HEK293T (cell line): ENCODE measurements at regions not wholly inside any gene's neighbourhood (a gene's known extent, or its start where the extent isn't known, plus 50 kb on each side); places are given as distances from the start of the nearest gene placed in this dataset.
"Not testable (repeated sequence)": the region's sequence is repeated elsewhere in the genome, so short reads cannot be mapped to it uniquely, and the experiment has no call there.

Source experiments
- CTCF ChIA-PET: fragments of 350-600 bp; formaldehyde crosslinking; extraction: SDS; loops from one replicate; lab custom pipeline; 2021; ENCODE audit warnings: antibody characterized with exemption, inconsistent platforms; lab: Yijun Ruan, JAX
- POLR2A ChIA-PET: fragments of 350-600 bp; formaldehyde crosslinking; extraction: SDS; loops from one replicate; lab custom pipeline; 2020; ENCODE audit warnings: antibody characterized with exemption, inconsistent platforms; lab: Yijun Ruan, JAX
- DNase-seq: peaks from one replicate; pipeline ENCODE4 v3.0.0; 2012; ENCODE audit warnings: mixed read lengths; ENCODE audit errors: extremely low spot score
- ARNT ChIP-seq: fragments of 450-650 bp; IDR thresholded peaks from 2 replicates; pipeline ENCODE4 v1.6.1; 2017; ENCODE audit warnings: mild to moderate bottlenecking
- BHLHE40 ChIP-seq: fragments of 450-650 bp; IDR thresholded peaks from 2 replicates; pipeline ENCODE4 v1.6.1; 2016; ENCODE audit warnings: mild to moderate bottlenecking, moderate library complexity, borderline replicate concordance
- CTBP1 ChIP-seq: fragments of 450-650 bp; IDR thresholded peaks from 2 replicates; pipeline ENCODE4 v1.6.1; 2016; ENCODE audit warnings: borderline replicate concordance
- ELF4 ChIP-seq: fragments of 450-650 bp; IDR thresholded peaks from 2 replicates; pipeline ENCODE4 v1.6.1; 2017; ENCODE audit warnings: antibody characterized with exemption
- FOXA1 ChIP-seq: fragments of 450-650 bp; IDR thresholded peaks from 2 replicates; pipeline ENCODE4 v1.6.1; 2016; ENCODE audit warnings: mild to moderate bottlenecking
- FOXK2 ChIP-seq: fragments of 450-650 bp; IDR thresholded peaks from 2 replicates; pipeline ENCODE4 v1.6.1; 2016; ENCODE audit warnings: mild to moderate bottlenecking
- FOXM1 ChIP-seq: fragments of 450-650 bp; IDR thresholded peaks from 2 replicates; pipeline ENCODE4 v1.6.1; 2017; ENCODE audit warnings: mild to moderate bottlenecking, borderline replicate concordance
- HDGF ChIP-seq: fragments of 450-650 bp; IDR thresholded peaks from 2 replicates; pipeline ENCODE4 v1.6.1; 2017; ENCODE audit warnings: antibody characterized with exemption, borderline replicate concordance
- L3MBTL2 ChIP-seq: fragments of 450-650 bp; conservative IDR thresholded peaks from 2 replicates; pipeline ENCODE4 v1.6.1; 2016; ENCODE audit warnings: mild to moderate bottlenecking
- LEF1 ChIP-seq: fragments of 450-650 bp; IDR thresholded peaks from 2 replicates; pipeline ENCODE4 v1.6.1; 2017; ENCODE audit warnings: mild to moderate bottlenecking, borderline replicate concordance
- NFRKB ChIP-seq: fragments of 450-650 bp; IDR thresholded peaks from 2 replicates; pipeline ENCODE4 v1.6.1; 2016; ENCODE audit warnings: mild to moderate bottlenecking, moderate library complexity
- SP1 ChIP-seq: fragments of 450-650 bp; IDR thresholded peaks from 2 replicates; pipeline ENCODE4 v1.6.1; 2017
- SUZ12 ChIP-seq: fragments of 450-650 bp; IDR thresholded peaks from 2 replicates; pipeline ENCODE4 v1.6.1; 2016; ENCODE audit warnings: mild to moderate bottlenecking
- TARDBP ChIP-seq: fragments of 450-650 bp; IDR thresholded peaks from 2 replicates; pipeline ENCODE4 v1.6.1; 2016
- ZNF384 ChIP-seq: fragments of 450-650 bp; IDR thresholded peaks from 2 replicates; pipeline ENCODE4 v1.6.1; 2016
- TF ChIP-seq, protein P1 (sequence below): fragments of 450-650 bp; IDR thresholded peaks from 2 replicates; pipeline ENCODE4 v1.6.1; 2016

DNA sequence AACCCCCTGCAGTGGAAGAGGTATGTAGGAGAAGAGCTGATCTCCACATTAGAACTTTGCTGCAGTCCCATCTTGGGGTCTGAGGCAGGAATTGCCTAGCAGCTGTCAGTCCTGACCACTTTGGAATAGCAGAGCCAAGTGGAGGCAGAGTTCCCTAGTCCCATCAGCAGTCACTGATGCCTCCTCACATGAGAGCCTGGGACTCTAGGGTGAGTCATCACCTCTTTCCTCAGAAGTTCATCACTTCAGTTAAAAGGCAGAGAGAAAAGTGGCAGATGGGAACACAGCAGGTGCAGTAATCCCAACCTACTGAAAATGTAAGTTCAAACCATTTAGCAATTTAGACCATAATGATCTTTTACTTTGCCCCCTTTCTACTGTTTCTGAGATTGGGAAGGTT lies 73.9 kb upstream of the MED14 start:
- CTCF ChIA-PET: no interaction called here
- TF ChIP-seq FOXK2: no peak
- no peak for TF ChIP-seq ZNF384
- TF ChIP-seq CTBP1: no peak
- no peak for TF ChIP-seq HDGF
- no peak for TF ChIP-seq BHLHE40
- TF ChIP-seq SP1: no peak
- TF ChIP-seq L3MBTL2: no peak
- no peak for TF ChIP-seq ELF4
- no peak for TF ChIP-seq FOXA1
- TF ChIP-seq, protein P1, sequence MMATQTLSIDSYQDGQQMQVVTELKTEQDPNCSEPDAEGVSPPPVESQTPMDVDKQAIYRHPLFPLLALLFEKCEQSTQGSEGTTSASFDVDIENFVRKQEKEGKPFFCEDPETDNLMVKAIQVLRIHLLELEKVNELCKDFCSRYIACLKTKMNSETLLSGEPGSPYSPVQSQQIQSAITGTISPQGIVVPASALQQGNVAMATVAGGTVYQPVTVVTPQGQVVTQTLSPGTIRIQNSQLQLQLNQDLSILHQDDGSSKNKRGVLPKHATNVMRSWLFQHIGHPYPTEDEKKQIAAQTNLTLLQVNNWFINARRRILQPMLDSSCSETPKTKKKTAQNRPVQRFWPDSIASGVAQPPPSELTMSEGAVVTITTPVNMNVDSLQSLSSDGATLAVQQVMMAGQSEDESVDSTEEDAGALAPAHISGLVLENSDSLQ: no peak
- no peak for TF ChIP-seq ARNT
- no peak for TF ChIP-seq LEF1
- TF ChIP-seq FOXM1: no peak
- no peak for TF ChIP-seq NFRKB
- no peak for TF ChIP-seq SUZ12
- TF ChIP-seq TARDBP: no peak
- POLR2A ChIA-PET: no interaction called here
- DNase-seq: no peak

GRCh38 chrX:40815045-40815444 lies 79.7 kb upstream of the MED14 start:
- CTCF ChIA-PET, POLR2A ChIA-PET, DNase-seq: not testable (repeated sequence)

DNA sequence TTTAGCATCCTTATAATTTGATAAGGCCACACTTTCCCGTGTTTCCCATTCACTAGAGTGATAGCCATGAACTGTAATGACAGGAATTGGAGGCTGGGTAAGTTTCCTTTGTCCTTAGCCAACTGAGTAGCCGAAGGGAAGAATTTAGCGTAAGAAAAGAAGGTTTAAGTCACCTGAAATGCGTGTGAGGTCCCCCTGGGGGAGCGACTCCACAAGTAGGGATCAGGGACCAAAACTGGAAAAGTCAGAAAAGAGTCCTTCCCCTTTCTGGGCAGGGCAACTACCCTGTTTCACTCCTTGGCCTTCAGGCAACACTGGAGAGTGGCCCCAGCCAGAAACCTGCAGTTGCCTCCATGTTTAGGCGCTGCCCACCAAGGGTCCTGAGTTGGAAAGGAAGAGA lies 81.6 kb upstream of the MED14 start:
- ChIA-PET POLR2A (no interaction called here), CTCF (no interaction called here)
- no peak for TF ChIP-seq SUZ12
- no peak for TF ChIP-seq ELF4
- TF ChIP-seq LEF1: no peak
- TF ChIP-seq, protein P1: no peak
- TF ChIP-seq ZNF384: no peak
- TF ChIP-seq BHLHE40: no peak
- TF ChIP-seq CTBP1: no peak
- TF ChIP-seq ARNT: no peak
- no peak for TF ChIP-seq NFRKB
- no peak for TF ChIP-seq FOXA1
- DNase-seq: no peak

GRCh38 chrX:40818236-40818635 lies 82.9 kb upstream of the MED14 start:
- TF ChIP-seq FOXA1: no peak
- ChIA-PET CTCF (no interaction called here), POLR2A (no interaction called here)
- no peak for DNase-seq

DNA sequence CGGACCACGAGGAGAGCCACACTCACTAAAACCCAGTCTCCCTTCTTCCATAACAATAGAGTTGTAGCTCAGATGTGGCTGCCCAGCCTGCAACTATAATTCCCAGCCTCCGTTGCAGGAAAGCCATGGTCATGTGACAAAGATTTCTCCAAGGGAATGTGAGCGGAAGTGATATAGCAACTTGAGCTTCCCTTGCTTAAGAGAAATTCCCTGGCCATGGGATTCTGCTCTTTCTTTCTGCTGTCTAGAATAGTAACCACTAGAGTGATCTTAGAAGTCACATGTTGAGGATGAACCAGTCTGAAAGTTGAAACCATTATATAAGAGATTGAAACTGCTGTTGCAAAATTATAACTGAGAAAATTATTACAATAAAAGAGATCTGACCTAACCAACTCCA lies 86.4 kb upstream of the MED14 start:
- POLR2A ChIA-PET: no interaction called here
- no peak for DNase-seq
- CTCF ChIA-PET: interaction anchor here (0.6 kb wide), 1 partner anchor 361 kb away, joined by 3 read pairs; no protein-coding TSS in a partner anchor
- TF ChIP-seq HDGF (no peak), SUZ12 (no peak), FOXA1 (no peak), NFRKB (no peak), ELF4 (no peak), ZNF384 (no peak), FOXM1 (no peak), FOXK2 (no peak), TARDBP (no peak), CTBP1 (no peak), ARNT (no peak), L3MBTL2 (no peak)
- TF ChIP-seq, protein P1: no peak

DNA sequence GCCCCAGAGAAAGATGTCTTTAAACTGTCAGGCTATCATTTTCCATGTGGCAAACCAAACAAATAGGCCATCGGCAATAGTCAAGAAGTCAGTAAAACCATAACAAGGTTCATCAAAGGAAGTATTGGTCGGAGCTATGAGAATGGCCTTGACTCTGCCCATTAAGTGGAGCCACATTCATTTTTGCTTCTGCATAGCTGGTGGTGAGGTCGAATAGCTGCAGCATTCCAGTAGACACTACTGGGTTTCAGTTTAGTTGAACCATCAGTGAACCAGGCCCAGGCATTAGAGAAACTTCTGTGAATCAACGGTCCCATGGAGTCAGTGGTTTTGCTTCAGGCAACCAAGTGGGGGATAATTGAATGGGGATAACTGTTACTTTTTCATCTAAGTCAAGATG lies 92.0 kb upstream of the MED14 start:
- ChIA-PET CTCF (no interaction called here), POLR2A (no interaction called here)
- DNase-seq: no peak
- TF ChIP-seq BHLHE40 (no peak), L3MBTL2 (no peak), SP1 (no peak), HDGF (no peak), ELF4 (no peak), FOXM1 (no peak), FOXA1 (no peak), FOXK2 (no peak), TARDBP (no peak), ZNF384 (no peak), LEF1 (no peak), CTBP1 (no peak), ARNT (no peak)
- TF ChIP-seq, protein P1: no peak
